CD4-positive, CD25-positive, alpha-beta regulatory T cell (primary cell): ENCODE measurements at regions not wholly inside any gene's neighbourhood (a gene's known extent, or its start where the extent isn't known, plus 50 kb on each side); places are given as distances from the start of the nearest gene placed in this dataset.
"Not testable (repeated sequence)": the region's sequence is repeated elsewhere in the genome, so short reads cannot be mapped to it uniquely, and the experiment has no call there.

ENCODE experiments used
- ATAC-seq, 2 donors: fragments of 150-1000 bp; cut with Tn5 transposase; one replicate each; pipeline ENCODE4 v1.10.0; 2021; ENCODE audit warnings: low read depth in 2 of 2, moderate number of reproducible peaks in 2 of 2, moderate library complexity in 1 of 2
- DNase-seq, 3 donors: peaks; one replicate each; pipeline versions ENCODE4 v3.0.0 to v3.0.0-alpha.2; 2012 to 2022; ENCODE audit warnings: mixed read lengths in 1 of 3
- H3K27ac ChIP-seq: one replicate; pipeline ENCODE4 v1.7.0; 2013; ENCODE audit warnings: mild to moderate bottlenecking, low read length; ENCODE audit not compliant: insufficient read depth, poor library complexity, severe bottlenecking
- H3K27me3 ChIP-seq: one replicate; pipeline ENCODE4 v1.7.0; 2013; ENCODE audit warnings: low read length; ENCODE audit not compliant: control insufficient read depth, insufficient read depth
- H3K36me3 ChIP-seq: one replicate; pipeline ENCODE4 v1.7.0; 2013; ENCODE audit warnings: mild to moderate bottlenecking, low read length, moderate library complexity; ENCODE audit not compliant: control insufficient read depth, insufficient read depth
- H3K4me1 ChIP-seq: 2 replicates; pipeline ENCODE4 v1.7.0; 2013; ENCODE audit warnings: mild to moderate bottlenecking, low read length; ENCODE audit not compliant: insufficient read depth, control insufficient read depth, poor library complexity, severe bottlenecking
- H3K4me3 ChIP-seq: one replicate; pipeline ENCODE4 v1.7.0; 2013; ENCODE audit warnings: low read depth, mild to moderate bottlenecking, low read length, moderate library complexity
- H3K9me3 ChIP-seq, 2 experiments: 1 replicate in 1 of 2; 2 replicates in 1 of 2; pipeline ENCODE4 v1.7.0; 2013; ENCODE audit warnings: low read length in 2 of 2, mild to moderate bottlenecking in 1 of 2, moderate library complexity in 1 of 2; ENCODE audit not compliant: control insufficient read depth in 2 of 2
- H3K27ac Mint-ChIP-seq, 3 donors: one replicate each; pipeline ENCODE4 v1.8.0; 2020 to 2022; ENCODE audit warnings: mild to moderate bottlenecking in 3 of 3, mixed read lengths in 3 of 3, moderate library complexity in 2 of 3
- H3K27me3 Mint-ChIP-seq: one replicate; pipeline ENCODE4 v1.8.0; 2022; ENCODE audit warnings: mild to moderate bottlenecking, mixed read lengths
- H3K36me3 Mint-ChIP-seq: one replicate; pipeline ENCODE4 v1.8.0; 2020; ENCODE audit warnings: mixed read lengths
- H3K4me1 Mint-ChIP-seq, 4 donors: one replicate each; pipeline ENCODE4 v1.8.0; 2020 to 2022; ENCODE audit warnings: mixed read lengths in 4 of 4, mild to moderate bottlenecking in 1 of 4
- H3K4me3 Mint-ChIP-seq, 4 donors: one replicate each; pipeline ENCODE4 v1.8.0; 2020 to 2022; ENCODE audit warnings: mild to moderate bottlenecking in 4 of 4, mixed read lengths in 4 of 4, moderate library complexity in 3 of 4
- H3K9me3 Mint-ChIP-seq, 7 donors: one replicate each; pipeline ENCODE4 v1.8.0; 2020 to 2022; ENCODE audit warnings: mixed read lengths in 7 of 7, mild to moderate bottlenecking in 3 of 7, moderate library complexity in 2 of 7

- Mint-ChIP-seq H3K27ac (peak overlapping the region; percentile 100), H3K27me3 (peaks cover 27% of the 10 kb centered on the region), H3K4me3 (peak overlapping the region; percentile 96 to 99 (median 98)), H3K4me1 (peaks cover 6 to 17% (median 12%) of the 10 kb centered on the region in 4 donors)
- not testable (repeated sequence) for H3K36me3 ChIP-seq, H3K4me1 ChIP-seq, H3K36me3 Mint-ChIP-seq, H3K27me3 ChIP-seq, H3K9me3 Mint-ChIP-seq, H3K9me3 ChIP-seq
- Histone ChIP-seq H3K27ac (peak overlapping the region; percentile 87), H3K4me3 (peak overlapping the region; percentile 87)
- DNase-seq (peak; percentile 88 to 97 (median 96)), ATAC-seq (peak; percentile 92 to 94)
Observed at GRCh38 chr4:118591339-118592046, 93.7 kb upstream of the METTL14 start.

- not testable (repeated sequence) for H3K27me3 ChIP-seq, H3K36me3 Mint-ChIP-seq, H3K4me3 ChIP-seq, ATAC-seq, H3K9me3 Mint-ChIP-seq, H3K9me3 ChIP-seq, H3K4me1 ChIP-seq, H3K36me3 ChIP-seq, DNase-seq
- H3K4me1 Mint-ChIP-seq: peaks cover 6 to 17% (median 12%) of the 10 kb centered on the region in 4 donors
- peaks cover 24% of the 10 kb centered on the region for H3K27me3 Mint-ChIP-seq
- peak overlapping the region in 2 of 3 donors; percentile 100 for H3K27ac Mint-ChIP-seq
- peak overlapping the region in 2 of 4 donors; percentile 15 to 96 for H3K4me3 Mint-ChIP-seq
- H3K27ac ChIP-seq: peak overlapping the region; percentile 87
Observed at GRCh38 chr4:118592289-118592688, 92.9 kb upstream of the METTL14 start.

GRCh38 chr4:118595883-118596282 is 89.3 kb upstream of the METTL14 start:
- not testable (repeated sequence) for H3K4me3 ChIP-seq, H3K4me1 ChIP-seq, H3K36me3 Mint-ChIP-seq, ATAC-seq, H3K9me3 ChIP-seq, H3K27ac ChIP-seq, DNase-seq, H3K36me3 ChIP-seq, H3K27me3 ChIP-seq, H3K27ac Mint-ChIP-seq, H3K4me3 Mint-ChIP-seq, H3K9me3 Mint-ChIP-seq
- H3K4me1 Mint-ChIP-seq: peaks cover 3 to 11% (median 9%) of the 10 kb centered on the region in 4 donors
- peaks cover 11% of the 10 kb centered on the region for H3K27me3 Mint-ChIP-seq

- not testable (repeated sequence) for H3K4me3 ChIP-seq, H3K36me3 Mint-ChIP-seq, H3K4me1 Mint-ChIP-seq, H3K9me3 ChIP-seq, H3K36me3 ChIP-seq, H3K27me3 Mint-ChIP-seq, H3K9me3 Mint-ChIP-seq, H3K4me1 ChIP-seq, H3K27ac ChIP-seq, H3K27ac Mint-ChIP-seq, DNase-seq, ATAC-seq, H3K27me3 ChIP-seq, H3K4me3 Mint-ChIP-seq
Observed at GRCh38 chr4:118625097-118625496, 60.1 kb upstream of the METTL14 start.

- H3K4me1 ChIP-seq, DNase-seq, H3K4me3 Mint-ChIP-seq, H3K9me3 ChIP-seq, ATAC-seq, H3K27me3 Mint-ChIP-seq, H3K27ac ChIP-seq, H3K36me3 ChIP-seq, H3K4me3 ChIP-seq, H3K4me1 Mint-ChIP-seq, H3K9me3 Mint-ChIP-seq, H3K27me3 ChIP-seq, H3K27ac Mint-ChIP-seq: not testable (repeated sequence)
- H3K36me3 Mint-ChIP-seq: peaks cover 11% of the 10 kb centered on the region
Observed at GRCh38 chr4:118629697-118630096, 55.5 kb upstream of the METTL14 start.

GRCh38 chr4:118630897-118631296 is 54.3 kb upstream of the METTL14 start:
- H3K4me1 ChIP-seq, H3K4me1 Mint-ChIP-seq, H3K9me3 ChIP-seq, DNase-seq, H3K4me3 ChIP-seq, H3K27ac ChIP-seq, H3K36me3 ChIP-seq, H3K9me3 Mint-ChIP-seq, H3K4me3 Mint-ChIP-seq, H3K27me3 ChIP-seq, H3K27me3 Mint-ChIP-seq, H3K27ac Mint-ChIP-seq, ATAC-seq: not testable (repeated sequence)
- H3K36me3 Mint-ChIP-seq: peaks cover 11% of the 10 kb centered on the region

GRCh38 chr4:118631321-118632050 is 53.7 kb upstream of the METTL14 start:
- not testable (repeated sequence) for H3K4me3 ChIP-seq, H3K9me3 ChIP-seq, H3K27me3 ChIP-seq, H3K36me3 ChIP-seq, H3K4me3 Mint-ChIP-seq, H3K9me3 Mint-ChIP-seq, H3K27ac ChIP-seq, ATAC-seq, H3K4me1 Mint-ChIP-seq, H3K27me3 Mint-ChIP-seq, H3K4me1 ChIP-seq, DNase-seq
- peak overlapping the region in 1 of 3 donors; percentile 65 for H3K27ac Mint-ChIP-seq
- H3K36me3 Mint-ChIP-seq: peaks cover 11% of the 10 kb centered on the region

GRCh38 chr4:118633476-118633875 is 51.7 kb upstream of the METTL14 start:
- not testable (repeated sequence) for H3K4me3 ChIP-seq, H3K9me3 ChIP-seq, H3K27ac Mint-ChIP-seq, ATAC-seq, H3K27me3 Mint-ChIP-seq, H3K36me3 ChIP-seq, H3K4me1 ChIP-seq, H3K9me3 Mint-ChIP-seq, H3K27ac ChIP-seq, H3K27me3 ChIP-seq, H3K4me1 Mint-ChIP-seq, DNase-seq, H3K4me3 Mint-ChIP-seq
- H3K36me3 Mint-ChIP-seq: peaks cover 11% of the 10 kb centered on the region
